IPS-20b (cell line): ENCODE measurements at regions not wholly inside any gene's neighbourhood (a gene's known extent, or its start where the extent isn't known, plus 50 kb on each side); places are given as distances from the start of the nearest gene placed in this dataset.

Source experiments
- H3K27ac ChIP-seq: one replicate; pipeline ENCODE4 v1.5.1; 2013; ENCODE audit warnings: low read length
- H3K27me3 ChIP-seq: 2 replicates; pipeline ENCODE4 v1.6.1; 2013; ENCODE audit warnings: mild to moderate bottlenecking, low read length, inconsistent platforms; ENCODE audit not compliant: insufficient read depth
- H3K36me3 ChIP-seq: 2 replicates; pipeline ENCODE4 v1.6.1; 2013; ENCODE audit warnings: low read depth, mild to moderate bottlenecking, inconsistent platforms, low read length, moderate library complexity; ENCODE audit not compliant: insufficient read depth
- H3K4me1 ChIP-seq: 2 replicates; pipeline ENCODE4 v1.6.1; 2013; ENCODE audit warnings: mild to moderate bottlenecking, control low read depth, inconsistent platforms, low read length, moderate library complexity; ENCODE audit not compliant: insufficient read depth
- H3K4me3 ChIP-seq: 2 replicates; pipeline ENCODE4 v1.5.1; 2013; ENCODE audit warnings: mild to moderate bottlenecking, low read length, inconsistent platforms
- H3K9ac ChIP-seq: 2 replicates; pipeline ENCODE4 v1.6.1; 2013; ENCODE audit warnings: low read depth, mild to moderate bottlenecking, inconsistent platforms, low read length, moderate library complexity
- H3K9me3 ChIP-seq: 2 replicates; pipeline ENCODE4 v1.6.1; 2013; ENCODE audit warnings: mild to moderate bottlenecking, low read depth, low read length, inconsistent platforms; ENCODE audit not compliant: insufficient read depth

- Histone ChIP-seq H3K9ac (no peak overlapping the region), H3K36me3 (no peaks in the 10 kb centered on the region), H3K9me3 (no peaks in the 10 kb centered on the region), H3K27me3 (no peaks in the 10 kb centered on the region), H3K4me3 (no peak overlapping the region), H3K4me1 (no peaks in the 10 kb centered on the region), H3K27ac (no peak overlapping the region)
Measured at GRCh38 chr3:99218468-99218867, 317.0 kb upstream of the DCBLD2 start.

DNA sequence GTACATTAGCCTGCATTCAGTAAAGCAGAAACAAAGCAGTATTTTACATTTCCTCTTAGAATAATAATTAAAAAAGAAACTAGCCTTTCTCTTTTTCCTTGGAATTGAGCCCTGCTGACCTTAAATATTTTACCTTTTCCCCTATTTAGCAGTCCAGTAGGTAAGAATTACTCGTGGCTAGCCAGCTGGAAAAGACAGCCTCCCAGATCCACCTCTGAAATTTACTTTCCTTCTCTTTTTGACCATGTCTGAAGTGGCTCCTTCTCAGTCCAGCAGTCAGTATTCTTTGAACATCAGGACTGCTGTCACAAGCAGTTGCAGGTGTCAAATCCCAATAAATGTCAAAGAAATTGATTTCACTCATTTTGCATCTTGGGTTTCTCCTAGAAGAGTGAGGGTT lies 311.5 kb upstream of the DCBLD2 start:
- no peaks in the 10 kb centered on the region for H3K27me3 ChIP-seq
- no peaks in the 10 kb centered on the region for H3K9me3 ChIP-seq
- H3K36me3 ChIP-seq: no peaks in the 10 kb centered on the region
- H3K4me3 ChIP-seq: no peak overlapping the region
- H3K4me1 ChIP-seq: no peaks in the 10 kb centered on the region
- no peak overlapping the region for H3K9ac ChIP-seq
- no peak overlapping the region for H3K27ac ChIP-seq

- H3K9ac ChIP-seq: no peak overlapping the region
- H3K27me3 ChIP-seq: no peaks in the 10 kb centered on the region
- no peaks in the 10 kb centered on the region for H3K9me3 ChIP-seq
- no peaks in the 10 kb centered on the region for H3K4me1 ChIP-seq
- no peak overlapping the region for H3K4me3 ChIP-seq
- H3K36me3 ChIP-seq: no peaks in the 10 kb centered on the region
- no peak overlapping the region for H3K27ac ChIP-seq
Measured at GRCh38 chr3:99211309-99211708, 309.8 kb upstream of the DCBLD2 start.

DNA sequence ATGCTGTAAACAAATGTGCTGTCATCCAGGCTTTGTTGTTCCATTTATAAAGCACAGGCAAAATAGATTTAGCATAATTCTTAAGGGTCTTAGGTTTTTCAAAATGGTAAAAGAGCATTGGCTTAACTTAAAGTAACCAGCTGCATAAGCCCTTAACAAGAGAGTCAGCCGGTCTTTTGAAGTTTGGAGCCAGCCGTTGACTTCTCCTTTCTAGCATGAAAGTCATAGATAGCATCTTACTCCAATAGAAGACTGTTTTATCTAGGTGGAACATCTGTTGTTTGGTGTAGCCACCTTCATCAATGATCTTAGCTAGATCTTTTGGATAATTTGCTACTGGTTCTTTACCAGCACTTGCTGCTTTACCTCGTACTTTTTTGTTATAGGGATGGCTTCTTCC lies 297.5 kb upstream of the DCBLD2 start:
- Histone ChIP-seq H3K9me3 (no peaks in the 10 kb centered on the region), H3K27me3 (no peaks in the 10 kb centered on the region), H3K36me3 (no peaks in the 10 kb centered on the region), H3K4me1 (no peaks in the 10 kb centered on the region), H3K4me3 (no peak overlapping the region), H3K27ac (no peak overlapping the region), H3K9ac (no peak overlapping the region)

DNA sequence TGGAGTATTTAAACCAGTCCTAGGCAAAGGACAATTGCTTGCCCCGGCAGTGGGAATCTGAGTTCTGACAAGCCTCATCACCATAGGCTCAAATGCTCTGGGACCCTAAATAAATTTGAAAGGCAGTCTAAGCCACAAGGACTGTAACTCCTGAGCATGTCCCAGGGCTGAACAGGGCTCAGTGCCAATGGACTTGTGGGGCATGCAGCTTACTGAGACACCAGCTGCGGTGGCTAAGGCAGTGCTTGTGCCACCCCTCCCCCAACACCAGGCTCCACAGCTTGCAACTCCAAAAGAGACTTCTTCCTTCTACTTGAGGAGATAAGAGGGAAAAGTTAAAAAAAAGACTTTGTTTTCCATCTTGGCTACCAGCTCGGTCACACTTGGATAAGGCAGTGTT lies 289.7 kb upstream of the DCBLD2 start:
- Histone ChIP-seq H3K9ac (no peak overlapping the region), H3K4me1 (no peaks in the 10 kb centered on the region), H3K9me3 (no peaks in the 10 kb centered on the region), H3K27me3 (no peaks in the 10 kb centered on the region), H3K4me3 (no peak overlapping the region), H3K36me3 (no peaks in the 10 kb centered on the region), H3K27ac (no peak overlapping the region)

GRCh38 chr3:99188936-99189335 lies 287.4 kb upstream of the DCBLD2 start:
- Histone ChIP-seq H3K4me1 (no peaks in the 10 kb centered on the region), H3K27ac (no peak overlapping the region), H3K9ac (no peak overlapping the region), H3K4me3 (no peak overlapping the region), H3K9me3 (no peaks in the 10 kb centered on the region), H3K27me3 (no peaks in the 10 kb centered on the region), H3K36me3 (no peaks in the 10 kb centered on the region)

DNA sequence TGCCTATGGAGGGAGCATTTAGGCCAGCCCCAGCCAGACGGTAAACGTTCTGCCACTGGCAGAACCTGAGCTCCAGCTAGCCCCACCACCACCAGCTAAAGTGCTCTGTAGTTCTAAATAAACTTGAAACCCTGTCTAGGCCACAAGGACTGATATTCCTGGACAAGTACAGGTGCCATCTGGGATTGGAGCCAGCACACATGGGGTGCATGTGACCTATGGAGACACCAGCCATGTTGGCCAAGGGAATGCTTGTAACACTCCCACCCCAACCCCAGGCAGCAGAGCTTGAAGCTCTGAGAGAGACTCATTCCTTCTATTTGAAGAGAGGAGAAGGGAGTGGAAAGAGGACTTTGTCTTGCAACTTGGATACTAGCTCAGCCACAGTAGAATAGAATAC lies 284.5 kb upstream of the DCBLD2 start:
- no peaks in the 10 kb centered on the region for H3K36me3 ChIP-seq
- H3K4me3 ChIP-seq: no peak overlapping the region
- H3K27ac ChIP-seq: no peak overlapping the region
- no peaks in the 10 kb centered on the region for H3K27me3 ChIP-seq
- no peaks in the 10 kb centered on the region for H3K4me1 ChIP-seq
- no peaks in the 10 kb centered on the region for H3K9me3 ChIP-seq
- no peak overlapping the region for H3K9ac ChIP-seq

GRCh38 chr3:99176169-99176964 lies 274.9 kb upstream of the DCBLD2 start:
- Histone ChIP-seq H3K27ac (no peak overlapping the region), H3K4me3 (no peak overlapping the region), H3K36me3 (no peaks in the 10 kb centered on the region), H3K4me1 (no peaks in the 10 kb centered on the region), H3K9ac (no peak overlapping the region), H3K27me3 (no peaks in the 10 kb centered on the region), H3K9me3 (no peaks in the 10 kb centered on the region)

- H3K36me3 ChIP-seq: no peaks in the 10 kb centered on the region
- H3K27me3 ChIP-seq: no peaks in the 10 kb centered on the region
- no peaks in the 10 kb centered on the region for H3K9me3 ChIP-seq
- no peak overlapping the region for H3K4me3 ChIP-seq
- no peak overlapping the region for H3K9ac ChIP-seq
- no peak overlapping the region for H3K27ac ChIP-seq
- H3K4me1 ChIP-seq: no peaks in the 10 kb centered on the region
Measured at GRCh38 chr3:99175276-99175812, 273.8 kb upstream of the DCBLD2 start.

- no peak overlapping the region for H3K9ac ChIP-seq
- H3K4me3 ChIP-seq: no peak overlapping the region
- no peaks in the 10 kb centered on the region for H3K9me3 ChIP-seq
- no peaks in the 10 kb centered on the region for H3K27me3 ChIP-seq
- H3K27ac ChIP-seq: no peak overlapping the region
- H3K4me1 ChIP-seq: no peaks in the 10 kb centered on the region
- no peaks in the 10 kb centered on the region for H3K36me3 ChIP-seq
Measured at GRCh38 chr3:99172736-99173657, 271.5 kb upstream of the DCBLD2 start.

- no peaks in the 10 kb centered on the region for H3K4me1 ChIP-seq
- H3K36me3 ChIP-seq: no peaks in the 10 kb centered on the region
- no peak overlapping the region for H3K9ac ChIP-seq
- H3K27ac ChIP-seq: no peak overlapping the region
- H3K9me3 ChIP-seq: no peaks in the 10 kb centered on the region
- no peaks in the 10 kb centered on the region for H3K27me3 ChIP-seq
- H3K4me3 ChIP-seq: no peak overlapping the region
Measured at GRCh38 chr3:99171800-99172199, 270.3 kb upstream of the DCBLD2 start.
